H1 (cell line): ENCODE measurements at regions not wholly inside any gene's neighbourhood (a gene's known extent, or its start where the extent isn't known, plus 50 kb on each side); places are given as distances from the start of the nearest gene placed in this dataset.

Source experiments
- CTCF ChIA-PET: fragments of 300-600 bp; sonication (Branson Sonifier 250); formaldehyde crosslinking; loops from one replicate; lab custom pipeline; 2021; ENCODE audit not compliant: partially characterized antibody; lab: Charles Lee
- POLR2A ChIA-PET: fragments of 300-600 bp; sonication (Branson Sonifier 250); formaldehyde crosslinking; loops from one replicate; lab custom pipeline; 2021; ENCODE audit warnings: inconsistent platforms; ENCODE audit not compliant: partially characterized antibody; lab: Charles Lee
- DNase-seq, 2 experiments: peaks; one replicate each; pipeline versions ENCODE4 v3.0.0 to v3.0.0-alpha.2; 2010 to 2022; ENCODE audit warnings: low spot score in 2 of 2, low read depth in 1 of 2, mixed read lengths in 1 of 2
- FAIRE-seq: peaks from 2 replicates; lab custom pipeline; 2011; peaks lifted over from hg19 to GRCh38; lab: Jason Lieb, UNC
- H2AFZ ChIP-seq: 2 replicates; pipeline ENCODE4 v1.8.1; 2012; ENCODE audit warnings: low read length, inconsistent platforms
- H2AK5ac ChIP-seq: 2 replicates; pipeline ENCODE4 v1.6.1; 2013; ENCODE audit warnings: low read depth, low read length
- H2BK120ac ChIP-seq: replicated peaks from 2 replicates; pipeline ENCODE3; 2013; ENCODE audit warnings: low read depth, low read length, inconsistent platforms
- H2BK12ac ChIP-seq: 2 replicates; pipeline ENCODE4 v1.6.1; 2013; ENCODE audit warnings: low read depth, low read length
- H2BK15ac ChIP-seq: 2 replicates; pipeline ENCODE4 v1.6.1; 2013; ENCODE audit warnings: low read length
- H2BK20ac ChIP-seq: 2 replicates; pipeline ENCODE4 v1.6.1; 2013; ENCODE audit warnings: low read length
- H2BK5ac ChIP-seq: 2 replicates; pipeline ENCODE4 v1.6.1; 2013; ENCODE audit warnings: low read depth, low read length
- H3K14ac ChIP-seq: 2 replicates; pipeline ENCODE4 v1.6.1; 2013; ENCODE audit warnings: inconsistent platforms; ENCODE audit not compliant: insufficient read length
- H3K18ac ChIP-seq: 2 replicates; pipeline ENCODE4 v1.6.1; 2013; ENCODE audit warnings: low read length; ENCODE audit errors: extremely low read depth
- H3K23ac ChIP-seq: 2 replicates; pipeline ENCODE4 v1.6.1; 2013; ENCODE audit warnings: inconsistent platforms; ENCODE audit not compliant: insufficient read length
- H3K23me2 ChIP-seq: 2 replicates; pipeline ENCODE4 v1.6.1; 2013; ENCODE audit warnings: low read depth, low read length
- H3K27ac ChIP-seq: 2 replicates; pipeline ENCODE4 v1.6.1; 2011; ENCODE audit warnings: low read depth, low read length, inconsistent platforms
- H3K27me3 ChIP-seq, 4 experiments: replicated peaks in 1 of 4; 1 replicate in 1 of 4; 2 replicates in 3 of 4; pipeline versions ENCODE4 v1.6.1 to v1.8.1; 2011 to 2013; ENCODE audit warnings: low read length in 3 of 4, mild to moderate bottlenecking in 3 of 4, inconsistent platforms in 2 of 4, mixed read lengths in 2 of 4, moderate library complexity in 1 of 4; ENCODE audit not compliant: control insufficient read depth in 3 of 4, insufficient read depth in 3 of 4; ENCODE audit errors: extremely low read depth in 1 of 4
- H3K36me3 ChIP-seq, 4 experiments: 2 replicates each; pipeline versions ENCODE4 v1.6.1 to v1.8.1; 2011 to 2013; ENCODE audit warnings: mild to moderate bottlenecking in 4 of 4, low read length in 3 of 4, moderate library complexity in 2 of 4, control low read depth in 1 of 4, inconsistent platforms in 1 of 4; ENCODE audit not compliant: insufficient read depth in 4 of 4, control insufficient read depth in 2 of 4
- H3K4ac ChIP-seq: replicated peaks from 2 replicates; pipeline ENCODE3; 2013; ENCODE audit warnings: low read length, low read depth, mixed read lengths, inconsistent platforms; ENCODE audit not compliant: insufficient read length
- H3K4me1 ChIP-seq, 4 experiments: replicated peaks in 1 of 4; 1 replicate in 1 of 4; 2 replicates in 3 of 4; pipeline versions ENCODE4 v1.6.1 to v1.8.1; 2011 to 2013; ENCODE audit warnings: low read length in 3 of 4, inconsistent platforms in 2 of 4, mixed read lengths in 1 of 4; ENCODE audit not compliant: insufficient read depth in 4 of 4, control insufficient read depth in 3 of 4
- H3K4me2 ChIP-seq, 2 experiments: 2 replicates each; pipeline versions ENCODE4 v1.6.1 to v1.8.1; 2011 to 2013; ENCODE audit warnings: low read depth in 2 of 2, low read length in 2 of 2, control low read depth in 1 of 2, inconsistent platforms in 1 of 2, mild to moderate bottlenecking in 1 of 2; ENCODE audit not compliant: insufficient read depth in 1 of 2
- H3K4me3 ChIP-seq, 4 experiments: fragments of 200-600, 300-600 bp in 1 of 4; sonication (generic), shearing (Covaris generic), sonication (Bioruptor Twin) in 1 of 4; 2 replicates each; pipeline versions ENCODE4 v1.5.1 to v1.8.1; 2011 to 2016; ENCODE audit warnings: low read length in 4 of 4, low read depth in 3 of 4, control low read depth in 2 of 4, inconsistent platforms in 2 of 4, mild to moderate bottlenecking in 2 of 4, mixed read lengths in 1 of 4, moderate library complexity in 1 of 4; ENCODE audit not compliant: insufficient read depth in 2 of 4; ENCODE audit errors: extremely low read depth in 1 of 4
- H3K56ac ChIP-seq: replicated peaks from 2 replicates; pipeline ENCODE3; 2013; ENCODE audit warnings: low read depth, mild to moderate bottlenecking, mixed read lengths, low read length, inconsistent platforms; ENCODE audit not compliant: insufficient read length
- H3K79me1 ChIP-seq: 2 replicates; pipeline ENCODE4 v1.6.1; 2013; ENCODE audit warnings: low read depth, low read length, control low read depth
- H3K79me2 ChIP-seq, 2 experiments: 2 replicates each; pipeline versions ENCODE4 v1.6.1 to v1.8.1; 2012 to 2013; ENCODE audit warnings: low read length in 2 of 2, mild to moderate bottlenecking in 2 of 2, inconsistent platforms in 1 of 2; ENCODE audit not compliant: insufficient read depth in 2 of 2, control insufficient read depth in 1 of 2
- H3K9ac ChIP-seq, 4 experiments: replicated peaks in 1 of 4; 1 replicate in 1 of 4; 2 replicates in 3 of 4; pipeline versions ENCODE4 v1.6.1 to v1.8.1; 2011 to 2013; ENCODE audit warnings: low read depth in 3 of 4, low read length in 3 of 4, control low read depth in 2 of 4, mild to moderate bottlenecking in 2 of 4, moderate library complexity in 2 of 4, inconsistent platforms in 1 of 4; ENCODE audit errors: extremely low read depth in 1 of 4
- H3K9me3 ChIP-seq, 2 experiments: 2 replicates each; pipeline versions ENCODE4 v1.6.1 to v1.8.1; 2012 to 2013; ENCODE audit warnings: mild to moderate bottlenecking in 2 of 2, moderate library complexity in 2 of 2, control low read depth in 1 of 2, inconsistent platforms in 1 of 2, low read depth in 1 of 2, low read length in 1 of 2, mixed read lengths in 1 of 2; ENCODE audit not compliant: insufficient read depth in 2 of 2
- H4K20me1 ChIP-seq, 2 experiments: replicated peaks in 1 of 2; 2 replicates each; pipeline versions ENCODE3 to v1.8.1; 2011 to 2013; ENCODE audit warnings: inconsistent platforms in 2 of 2, low read length in 2 of 2, mild to moderate bottlenecking in 1 of 2; ENCODE audit not compliant: insufficient read depth in 2 of 2, control insufficient read depth in 1 of 2
- H4K5ac ChIP-seq: 2 replicates; pipeline ENCODE4 v1.6.1; 2013; ENCODE audit warnings: low read length, low read depth, mixed read lengths, inconsistent platforms; ENCODE audit not compliant: insufficient read length
- H4K8ac ChIP-seq: 2 replicates; pipeline ENCODE4 v1.8.0; 2013; ENCODE audit warnings: mild to moderate bottlenecking, moderate library complexity, low read length, inconsistent platforms; ENCODE audit not compliant: insufficient read depth; ENCODE audit errors: extremely low read depth
- H4K91ac ChIP-seq: replicated peaks from 2 replicates; pipeline ENCODE3; 2013; ENCODE audit warnings: low read length, mixed read lengths, inconsistent platforms; ENCODE audit not compliant: insufficient read length
- BRCA1 ChIP-seq: IDR thresholded peaks from 2 replicates; pipeline ENCODE4 v1.6.1; 2012; ENCODE audit warnings: low read depth, low read length, improper control_type of control experiment
- CREB1 ChIP-seq: IDR thresholded peaks from 2 replicates; pipeline ENCODE4 v1.6.1; 2012; ENCODE audit warnings: inconsistent platforms
- CTBP2 ChIP-seq: IDR thresholded peaks from 2 replicates; pipeline ENCODE4 v1.7.0; 2011; ENCODE audit warnings: borderline replicate concordance, mild to moderate bottlenecking, moderate library complexity, mixed read lengths, low read length; ENCODE audit not compliant: insufficient read depth, insufficient read length
- FOSL1 ChIP-seq: IDR thresholded peaks from 2 replicates; pipeline ENCODE4 v1.6.1; 2011; ENCODE audit warnings: mild to moderate bottlenecking, low read depth, low read length, moderate library complexity; ENCODE audit not compliant: insufficient read depth
- JUN ChIP-seq: IDR thresholded peaks from 2 replicates; pipeline ENCODE4 v1.6.1; 2011; ENCODE audit warnings: low read depth, mild to moderate bottlenecking, improper control_type of control experiment, low read length
- KDM4A ChIP-seq: IDR thresholded peaks from one replicate; pipeline ENCODE4 v1.7.1; 2012; ENCODE audit warnings: low read depth, mild to moderate bottlenecking, moderate library complexity, low read length, inconsistent platforms; ENCODE audit not compliant: severe bottlenecking
- MAFK ChIP-seq: IDR thresholded peaks from 2 replicates; pipeline ENCODE4 v1.6.1; 2012; ENCODE audit warnings: low read depth, mild to moderate bottlenecking, improper control_type of control experiment, low read length
- POLR2AphosphoS5 ChIP-seq: IDR thresholded peaks from 2 replicates; pipeline ENCODE4 v1.6.1; 2011; ENCODE audit warnings: low read depth, low read length
- RAD21 ChIP-seq, 2 experiments: IDR thresholded peaks in 1 of 2; conservative IDR thresholded peaks in 1 of 2; 2 replicates each; pipeline ENCODE4 v1.6.1; 2011; ENCODE audit warnings: low read depth in 2 of 2, low read length in 2 of 2, improper control_type of control experiment in 1 of 2, inconsistent platforms in 1 of 2, mild to moderate bottlenecking in 1 of 2, moderate library complexity in 1 of 2
- RNF2 ChIP-seq: fragments of 200-900, 300-1000 bp; sonication (generic); IDR thresholded peaks from 2 replicates; pipeline ENCODE4 v1.7.1; 2016; ENCODE audit warnings: borderline replicate concordance, low read depth, mild to moderate bottlenecking, antibody characterized with exemption, low read length; ENCODE audit not compliant: poor library complexity, severe bottlenecking; ENCODE audit errors: missing control alignments
- SIRT6 ChIP-seq: IDR thresholded peaks from one replicate; pipeline ENCODE4 v1.7.1; 2012; ENCODE audit warnings: low read length, inconsistent platforms
- SP2 ChIP-seq: IDR thresholded peaks from 2 replicates; pipeline ENCODE4 v1.6.1; 2012; ENCODE audit warnings: mild to moderate bottlenecking, low read length, inconsistent platforms
- SRF ChIP-seq: IDR thresholded peaks from 2 replicates; pipeline ENCODE4 v1.6.1; 2011; ENCODE audit warnings: mild to moderate bottlenecking, low read depth, low read length, moderate library complexity
- WGBS, 2 experiments: shearing (Covaris generic) in 1 of 2; methylation state at CpG; one replicate each; pipeline versions ENCODE4 v1.1.6 to v1.1.7; 2013 to 2015; ENCODE audit warnings: low lambda C conversion rate in 2 of 2, mixed read lengths in 2 of 2, inconsistent platforms in 1 of 2, low coverage in 1 of 2, missing lambda C conversion rate in 1 of 2; ENCODE audit not compliant: insufficient replicate concordance in 2 of 2, insufficient coverage in 1 of 2, insufficient read length in 1 of 2; ENCODE audit errors: extremely low coverage in 1 of 2, missing lambda C conversion rate in 1 of 2; 5-methylcytosine and 5-hydroxymethylcytosine counted together
- TF ChIP-seq, protein P1 (sequence below): IDR thresholded peaks from 2 replicates; pipeline ENCODE4 v1.6.1; 2012; ENCODE audit warnings: low read length, inconsistent platforms

DNA sequence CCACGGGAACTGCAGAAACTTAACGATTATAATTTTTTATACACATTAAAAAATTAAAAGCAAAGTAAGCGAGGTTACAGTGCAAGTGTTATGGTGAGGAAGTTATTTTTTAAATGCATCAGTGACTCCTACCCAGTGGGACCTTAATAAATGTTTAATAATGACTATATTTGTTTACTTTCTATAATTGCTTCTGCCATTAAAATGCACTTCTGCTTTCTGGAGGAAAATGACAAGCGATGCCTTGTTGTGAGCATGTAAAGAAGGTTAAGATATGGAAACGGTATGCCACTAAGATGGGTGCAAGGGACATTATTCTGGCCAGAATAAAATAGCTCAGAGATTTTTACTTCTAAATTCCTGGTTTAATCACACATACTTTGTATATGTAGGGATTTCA lies 252.1 kb downstream of the CDH11 start:
- Histone ChIP-seq H4K8ac (no peak overlapping the region), H3K9ac (no peak overlapping the region), H3K4ac (no peak overlapping the region), H3K27ac (no peak overlapping the region), H3K27me3 (no peaks in the 10 kb centered on the region), H4K5ac (no peak overlapping the region), H3K79me1 (no peaks in the 10 kb centered on the region), H3K4me3 (no peak overlapping the region), H4K20me1 (no peaks in the 10 kb centered on the region), H2BK120ac (no peak overlapping the region), H3K18ac (no peak overlapping the region), H2AFZ (no peak overlapping the region), H2AK5ac (no peak overlapping the region), H3K9me3 (no peaks in the 10 kb centered on the region), H3K14ac (no peak overlapping the region), H3K4me1 (no peaks in the 10 kb centered on the region), H2BK5ac (no peak overlapping the region), H3K23ac (no peak overlapping the region), H3K36me3 (no peaks in the 10 kb centered on the region), H3K79me2 (no peaks in the 10 kb centered on the region), H2BK12ac (no peak overlapping the region), H3K23me2 (no peaks in the 10 kb centered on the region; the same call in 1 of the 2 replicates), H3K56ac (no peak overlapping the region), H3K4me2 (no peak overlapping the region), H2BK15ac (no peak overlapping the region), H2BK20ac (no peak overlapping the region), H4K91ac (no peak overlapping the region)
- 94% methylated on average over 5 of the region's 5 CpGs; no CpG with 5 or more reads in 1 of the 2 experiments for WGBS, 2 experiments
- ChIA-PET CTCF (no interaction called here), POLR2A (no interaction called here)
- no peak for FAIRE-seq
- DNase-seq, result no peak
- TF ChIP-seq SRF (no peak), FOSL1 (no peak), CREB1 (no peak), CTBP2 (no peak), POLR2AphosphoS5 (no peak), SIRT6 (no peak), JUN (no peak), SP2 (no peak), BRCA1 (no peak), RAD21 (IDR thresholded peaks at IDR 0.05 in 1 of 2, conservative IDR thresholded peaks at IDR 0.05 in 1 of 2; ENCODE audit: low read depth in 2 of 2, low read length in 2 of 2) (no peak), MAFK (no peak), RNF2 (no peak), KDM4A (no peak)
- TF ChIP-seq, protein P1, sequence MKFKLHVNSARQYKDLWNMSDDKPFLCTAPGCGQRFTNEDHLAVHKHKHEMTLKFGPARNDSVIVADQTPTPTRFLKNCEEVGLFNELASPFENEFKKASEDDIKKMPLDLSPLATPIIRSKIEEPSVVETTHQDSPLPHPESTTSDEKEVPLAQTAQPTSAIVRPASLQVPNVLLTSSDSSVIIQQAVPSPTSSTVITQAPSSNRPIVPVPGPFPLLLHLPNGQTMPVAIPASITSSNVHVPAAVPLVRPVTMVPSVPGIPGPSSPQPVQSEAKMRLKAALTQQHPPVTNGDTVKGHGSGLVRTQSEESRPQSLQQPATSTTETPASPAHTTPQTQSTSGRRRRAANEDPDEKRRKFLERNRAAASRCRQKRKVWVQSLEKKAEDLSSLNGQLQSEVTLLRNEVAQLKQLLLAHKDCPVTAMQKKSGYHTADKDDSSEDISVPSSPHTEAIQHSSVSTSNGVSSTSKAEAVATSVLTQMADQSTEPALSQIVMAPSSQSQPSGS, result no peak
